ENCODE measurements at regions not wholly inside any gene's neighbourhood (a gene's known extent, or its start where the extent isn't known, plus 50 kb on each side); places are given as distances from the start of the nearest gene placed in this dataset.

DNA sequence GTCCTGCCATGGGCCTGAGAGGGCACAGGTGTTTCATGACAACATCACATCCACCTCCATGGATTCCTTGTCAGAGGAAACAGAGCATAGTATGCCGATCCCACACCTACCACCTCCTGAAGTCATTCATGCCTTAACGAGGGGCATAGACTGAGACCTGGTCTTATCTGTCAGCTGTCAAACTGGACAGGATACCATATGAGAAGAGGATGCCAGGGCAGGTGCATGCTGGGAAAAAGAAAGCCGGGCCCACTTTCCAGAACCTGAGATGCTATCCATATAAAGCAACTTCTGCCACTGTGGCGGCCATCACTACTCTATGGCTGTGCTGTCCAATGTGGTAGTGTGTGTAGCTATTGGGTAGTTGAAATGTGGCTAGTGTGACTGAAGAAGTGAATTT lies 116.0 kb upstream of the SIX2 start:
- no peak overlapping the region for H3K27ac ChIP-seq (replicated peaks; ENCODE audit: low read length)
- no peaks in the 10 kb centered on the region for H3K79me1 ChIP-seq (ENCODE audit: low read depth, low read length)
- H2AFZ ChIP-seq (ENCODE audit: low read length): no peak overlapping the region
- no peak overlapping the region for H2BK15ac ChIP-seq (ENCODE audit: low read length)
- peaks cover 0 to 2% (median 0%) of the 10 kb centered on the region in 3 experiments for H3K27me3 ChIP-seq (ENCODE audit: control insufficient read depth in 3 of 3, insufficient read depth in 3 of 3, low read depth in 1 of 3, low read length in 3 of 3)
- H4K8ac ChIP-seq (ENCODE audit: low read depth, low read length): no peak overlapping the region
- H3K4me2 ChIP-seq (ENCODE audit: insufficient read depth, low read length, poor library complexity, severe bottlenecking): no peak overlapping the region
- H2BK5ac ChIP-seq (ENCODE audit: low read length): no peak overlapping the region
- H3K4me1 ChIP-seq (ENCODE audit: control insufficient read depth in 2 of 2, insufficient read depth in 1 of 2, low read depth in 1 of 2, low read length in 2 of 2): no peaks in the 10 kb centered on the region
- H3K18ac ChIP-seq (ENCODE audit: low read length): no peak overlapping the region
- H3K36me3 ChIP-seq (replicated peaks in 1 of 2; ENCODE audit: control insufficient read depth in 2 of 2, insufficient read depth in 2 of 2, low read length in 2 of 2): no peaks in the 10 kb centered on the region
- H2BK120ac ChIP-seq (ENCODE audit: low read depth, low read length): no peak overlapping the region
- no peak overlapping the region for H3K14ac ChIP-seq (ENCODE audit: low read length)
- no peak overlapping the region for H2AK5ac ChIP-seq (ENCODE audit: low read depth, low read length)
- WGBS, 2 donors (ENCODE audit: extremely low coverage in 2 of 2, insufficient read length in 2 of 2, insufficient replicate concordance in 1 of 2): no CpG with 5 or more reads among the region's 4 CpGs
- DNase-seq (ENCODE audit: low spot score): no peak
- no peak overlapping the region for H3K4ac ChIP-seq (ENCODE audit: low read length)
- no peaks in the 10 kb centered on the region for H3K9me3 ChIP-seq (replicated peaks in 1 of 2; ENCODE audit: control insufficient read depth in 2 of 2, insufficient read depth in 1 of 2, low read depth in 1 of 2, low read length in 2 of 2)
- no peak overlapping the region for H2BK12ac ChIP-seq (ENCODE audit: low read length)
- H3K23ac ChIP-seq (ENCODE audit: low read depth, low read length, poor library complexity): no peak overlapping the region
- no peak overlapping the region for H4K91ac ChIP-seq (ENCODE audit: low read depth, low read length, poor library complexity)
- H3K4me3 ChIP-seq (ENCODE audit: low read length in 2 of 2): no peak overlapping the region
- no peak overlapping the region for H3K9ac ChIP-seq (ENCODE audit: low read depth, low read length, poor library complexity)

GRCh38 chr2:45124456-45124855 lies 115.2 kb upstream of the SIX2 start:
- H3K18ac ChIP-seq (ENCODE audit: low read length): no peak overlapping the region
- no peaks in the 10 kb centered on the region for H3K79me1 ChIP-seq (ENCODE audit: low read depth, low read length)
- no peak overlapping the region for H4K8ac ChIP-seq (ENCODE audit: low read depth, low read length)
- H3K36me3 ChIP-seq (replicated peaks in 1 of 2; ENCODE audit: control insufficient read depth in 2 of 2, insufficient read depth in 2 of 2, low read length in 2 of 2): no peaks in the 10 kb centered on the region
- H3K27me3 ChIP-seq (ENCODE audit: control insufficient read depth in 3 of 3, insufficient read depth in 3 of 3, low read depth in 1 of 3, low read length in 3 of 3): peaks cover 0 to 2% (median 0%) of the 10 kb centered on the region in 3 experiments
- no peak overlapping the region for H4K91ac ChIP-seq (ENCODE audit: low read depth, low read length, poor library complexity)
- H3K4me1 ChIP-seq (ENCODE audit: control insufficient read depth in 2 of 2, insufficient read depth in 1 of 2, low read depth in 1 of 2, low read length in 2 of 2): no peaks in the 10 kb centered on the region
- H2BK15ac ChIP-seq (ENCODE audit: low read length): no peak overlapping the region
- H3K4me3 ChIP-seq (ENCODE audit: low read length in 2 of 2): no peak overlapping the region
- H3K4ac ChIP-seq (ENCODE audit: low read length): no peak overlapping the region
- H2AFZ ChIP-seq (ENCODE audit: low read length): no peak overlapping the region
- no peak for DNase-seq (ENCODE audit: low spot score)
- no peak overlapping the region for H3K23ac ChIP-seq (ENCODE audit: low read depth, low read length, poor library complexity)
- H3K27ac ChIP-seq (replicated peaks; ENCODE audit: low read length): no peak overlapping the region
- H3K14ac ChIP-seq (ENCODE audit: low read length): no peak overlapping the region
- no peak overlapping the region for H2BK5ac ChIP-seq (ENCODE audit: low read length)
- H2BK12ac ChIP-seq (ENCODE audit: low read length): no peak overlapping the region
- H2AK5ac ChIP-seq (ENCODE audit: low read depth, low read length): no peak overlapping the region
- H2BK120ac ChIP-seq (ENCODE audit: low read depth, low read length): no peak overlapping the region
- WGBS, 2 donors (ENCODE audit: extremely low coverage in 2 of 2, insufficient read length in 2 of 2, insufficient replicate concordance in 1 of 2): no CpG with 5 or more reads among the region's 5 CpGs
- H3K9ac ChIP-seq (ENCODE audit: low read depth, low read length, poor library complexity): no peak overlapping the region
- no peak overlapping the region for H3K4me2 ChIP-seq (ENCODE audit: insufficient read depth, low read length, poor library complexity, severe bottlenecking)
- H3K9me3 ChIP-seq (replicated peaks in 1 of 2; ENCODE audit: control insufficient read depth in 2 of 2, insufficient read depth in 1 of 2, low read depth in 1 of 2, low read length in 2 of 2): no peaks in the 10 kb centered on the region

GRCh38 chr2:45123521-45124191 lies 114.4 kb upstream of the SIX2 start:
- H3K36me3 ChIP-seq (replicated peaks in 1 of 2; ENCODE audit: control insufficient read depth in 2 of 2, insufficient read depth in 2 of 2, low read length in 2 of 2): no peaks in the 10 kb centered on the region
- WGBS, 2 donors (ENCODE audit: extremely low coverage in 2 of 2, insufficient read length in 2 of 2, insufficient replicate concordance in 1 of 2): no CpG with 5 or more reads among the region's 6 CpGs
- no peak overlapping the region for H2BK5ac ChIP-seq (ENCODE audit: low read length)
- H3K27ac ChIP-seq (replicated peaks; ENCODE audit: low read length): no peak overlapping the region
- H3K9me3 ChIP-seq (replicated peaks in 1 of 2; ENCODE audit: control insufficient read depth in 2 of 2, insufficient read depth in 1 of 2, low read depth in 1 of 2, low read length in 2 of 2): no peaks in the 10 kb centered on the region
- no peaks in the 10 kb centered on the region for H3K79me1 ChIP-seq (ENCODE audit: low read depth, low read length)
- no peak overlapping the region for H3K4me3 ChIP-seq (ENCODE audit: low read length in 2 of 2)
- no peak overlapping the region for H2BK15ac ChIP-seq (ENCODE audit: low read length)
- no peak overlapping the region for H3K14ac ChIP-seq (ENCODE audit: low read length)
- no peak overlapping the region for H2BK120ac ChIP-seq (ENCODE audit: low read depth, low read length)
- H3K4me1 ChIP-seq (ENCODE audit: control insufficient read depth in 2 of 2, insufficient read depth in 1 of 2, low read depth in 1 of 2, low read length in 2 of 2): no peaks in the 10 kb centered on the region
- H2AK5ac ChIP-seq (ENCODE audit: low read depth, low read length): no peak overlapping the region
- no peak overlapping the region for H3K18ac ChIP-seq (ENCODE audit: low read length)
- H4K91ac ChIP-seq (ENCODE audit: low read depth, low read length, poor library complexity): no peak overlapping the region
- no peak overlapping the region for H4K8ac ChIP-seq (ENCODE audit: low read depth, low read length)
- no peak overlapping the region for H2BK12ac ChIP-seq (ENCODE audit: low read length)
- H3K4ac ChIP-seq (ENCODE audit: low read length): no peak overlapping the region
- H3K27me3 ChIP-seq (ENCODE audit: control insufficient read depth in 3 of 3, insufficient read depth in 3 of 3, low read depth in 1 of 3, low read length in 3 of 3): peaks cover 0 to 2% (median 0%) of the 10 kb centered on the region in 3 experiments
- H3K23ac ChIP-seq (ENCODE audit: low read depth, low read length, poor library complexity): no peak overlapping the region
- no peak overlapping the region for H3K9ac ChIP-seq (ENCODE audit: low read depth, low read length, poor library complexity)
- no peak overlapping the region for H3K4me2 ChIP-seq (ENCODE audit: insufficient read depth, low read length, poor library complexity, severe bottlenecking)
- H2AFZ ChIP-seq (ENCODE audit: low read length): no peak overlapping the region
- no peak for DNase-seq (ENCODE audit: low spot score)

DNA sequence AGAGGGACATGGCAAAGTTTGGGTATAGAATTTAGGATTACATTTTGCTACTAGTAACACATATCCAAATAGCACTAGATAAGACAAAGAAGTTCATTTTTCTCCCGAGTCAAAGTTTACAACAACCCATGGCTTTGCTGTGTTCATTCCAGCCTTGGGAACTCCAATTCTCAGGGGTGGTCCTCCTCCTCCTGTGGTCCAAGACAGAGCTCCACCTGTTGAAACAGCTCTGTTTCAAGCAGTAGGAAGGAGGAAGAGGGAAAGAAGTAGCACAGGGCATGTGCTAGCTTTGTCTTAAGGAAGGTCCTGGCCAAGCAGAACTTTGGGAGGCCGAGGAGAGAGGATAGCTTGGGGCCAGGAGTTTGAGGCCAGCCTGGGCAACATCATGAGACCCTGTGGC lies 113.8 kb upstream of the SIX2 start:
- Histone ChIP-seq H3K14ac (ENCODE audit: low read length) (no peak overlapping the region), H3K9ac (ENCODE audit: low read depth, low read length, poor library complexity) (no peak overlapping the region), H3K27me3 (ENCODE audit: control insufficient read depth in 3 of 3, insufficient read depth in 3 of 3, low read depth in 1 of 3, low read length in 3 of 3) (peaks cover 0 to 2% (median 0%) of the 10 kb centered on the region in 3 experiments), H3K4me3 (ENCODE audit: low read length in 2 of 2) (no peak overlapping the region), H3K79me1 (ENCODE audit: low read depth, low read length) (no peaks in the 10 kb centered on the region), H2BK120ac (ENCODE audit: low read depth, low read length) (no peak overlapping the region), H4K91ac (ENCODE audit: low read depth, low read length, poor library complexity) (no peak overlapping the region), H3K18ac (ENCODE audit: low read length) (no peak overlapping the region), H3K27ac (replicated peaks; ENCODE audit: low read length) (no peak overlapping the region), H2BK15ac (ENCODE audit: low read length) (no peak overlapping the region), H2AK5ac (ENCODE audit: low read depth, low read length) (no peak overlapping the region), H3K36me3 (replicated peaks in 1 of 2; ENCODE audit: control insufficient read depth in 2 of 2, insufficient read depth in 2 of 2, low read length in 2 of 2) (no peaks in the 10 kb centered on the region), H2BK12ac (ENCODE audit: low read length) (no peak overlapping the region), H3K4me1 (ENCODE audit: control insufficient read depth in 2 of 2, insufficient read depth in 1 of 2, low read depth in 1 of 2, low read length in 2 of 2) (no peaks in the 10 kb centered on the region), H4K8ac (ENCODE audit: low read depth, low read length) (no peak overlapping the region), H3K9me3 (replicated peaks in 1 of 2; ENCODE audit: control insufficient read depth in 2 of 2, insufficient read depth in 1 of 2, low read depth in 1 of 2, low read length in 2 of 2) (no peaks in the 10 kb centered on the region), H3K4me2 (ENCODE audit: insufficient read depth, low read length, poor library complexity, severe bottlenecking) (no peak overlapping the region), H2AFZ (ENCODE audit: low read length) (no peak overlapping the region), H3K23ac (ENCODE audit: low read depth, low read length, poor library complexity) (no peak overlapping the region), H3K4ac (ENCODE audit: low read length) (no peak overlapping the region), H2BK5ac (ENCODE audit: low read length) (no peak overlapping the region)
- WGBS, 2 donors (ENCODE audit: extremely low coverage in 2 of 2, insufficient read length in 2 of 2, insufficient replicate concordance in 1 of 2): no CpG with 5 or more reads among the region's 2 CpGs
- no peak for DNase-seq (ENCODE audit: low spot score)
